Stimulated activated CD4-positive, alpha-beta T cell treated with anti-CD3 and anti-CD28 coated beads, Interleukin-1b, Interleukin-23, amount 100 ng/mL, for 24 hours (primary cell): ENCODE measurements at regions not wholly inside any gene's neighbourhood (a gene's known extent, or its start where the extent isn't known, plus 50 kb on each side); places are given as distances from the start of the nearest gene placed in this dataset.
"Not testable (repeated sequence)": the region's sequence is repeated elsewhere in the genome, so short reads cannot be mapped to it uniquely, and the experiment has no call there.

Experiments used
- DNase-seq, 4 experiments: peaks; one replicate each; pipeline ENCODE4 v3.0.0-alpha.2; 2020; ENCODE audit warnings: low read depth in 4 of 4, low spot score in 1 of 4

DNA sequence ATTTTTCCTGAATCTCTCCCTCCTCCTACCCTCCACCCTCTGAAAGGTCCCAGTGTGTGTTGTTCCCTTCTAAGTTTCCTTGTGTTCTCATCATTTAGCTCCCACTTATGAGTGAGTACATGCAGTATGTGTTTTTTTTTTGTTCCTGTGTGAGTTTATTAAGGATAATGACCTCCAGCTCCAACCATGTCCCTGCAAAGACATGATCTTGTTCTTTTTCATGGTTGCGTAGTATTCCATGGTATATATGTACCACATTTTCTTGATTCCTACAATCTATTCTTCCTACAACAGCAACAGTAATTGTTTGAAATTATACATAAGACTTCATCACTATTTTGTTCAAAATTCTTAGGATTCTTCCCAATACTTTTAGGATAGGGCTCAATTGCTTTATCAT lies 1117.8 kb downstream of the GATA3 start:
- DNase-seq = no peak

DNA sequence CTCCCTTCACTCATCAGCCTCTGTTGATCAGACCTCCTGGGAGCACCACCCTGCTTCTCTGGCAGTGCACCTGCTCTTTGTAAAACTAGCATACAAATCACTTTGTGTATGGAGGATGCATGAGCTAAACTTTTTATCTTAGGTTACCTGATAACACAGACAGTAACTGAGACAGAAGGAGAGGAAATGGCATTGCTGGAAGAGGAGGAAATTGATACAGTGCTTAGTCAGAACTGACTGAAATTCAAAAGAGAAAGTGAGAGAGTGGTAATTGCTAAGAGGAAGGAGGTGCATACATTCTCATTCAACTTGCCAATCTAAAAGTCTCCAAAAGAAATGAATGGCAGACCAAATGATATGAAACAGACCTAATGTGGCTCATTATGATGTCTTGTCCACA lies 1120.7 kb downstream of the GATA3 start:
- no peak for DNase-seq

DNA sequence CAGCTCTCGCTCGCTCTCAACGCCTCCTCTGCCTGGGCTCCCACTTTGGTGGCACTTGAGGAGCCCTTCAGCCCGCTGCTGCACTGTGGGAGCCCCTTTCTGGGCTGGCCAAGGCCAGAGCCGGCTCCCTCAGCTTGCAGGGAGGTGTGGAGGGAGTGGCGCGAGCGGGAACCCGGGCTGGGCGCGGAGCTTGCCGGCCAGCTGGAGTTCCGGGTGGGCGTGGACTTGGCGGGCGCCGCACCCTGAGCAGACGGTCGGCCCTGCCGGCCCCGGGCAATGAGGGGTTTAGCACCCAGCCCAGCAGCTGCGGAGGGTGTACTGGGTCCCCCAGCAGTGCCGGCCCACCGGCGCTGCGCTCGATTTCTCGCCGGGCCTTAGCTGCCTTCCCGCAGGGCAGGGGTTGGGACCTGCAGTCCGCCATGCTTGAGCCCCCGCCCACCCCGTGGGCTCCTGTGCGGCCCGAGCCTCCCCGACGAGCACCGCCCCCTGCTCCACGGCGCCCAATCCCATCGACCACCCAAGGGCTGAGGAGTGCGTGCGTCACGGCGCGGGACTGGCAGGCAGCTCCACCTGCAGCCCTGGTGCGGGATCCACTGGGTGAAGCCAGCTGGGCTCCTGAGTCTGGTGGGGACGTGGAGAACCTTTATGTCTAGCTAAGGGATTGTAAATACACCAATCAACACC lies 1128.9 kb downstream of the GATA3 start:
- not testable (repeated sequence) for DNase-seq

DNA sequence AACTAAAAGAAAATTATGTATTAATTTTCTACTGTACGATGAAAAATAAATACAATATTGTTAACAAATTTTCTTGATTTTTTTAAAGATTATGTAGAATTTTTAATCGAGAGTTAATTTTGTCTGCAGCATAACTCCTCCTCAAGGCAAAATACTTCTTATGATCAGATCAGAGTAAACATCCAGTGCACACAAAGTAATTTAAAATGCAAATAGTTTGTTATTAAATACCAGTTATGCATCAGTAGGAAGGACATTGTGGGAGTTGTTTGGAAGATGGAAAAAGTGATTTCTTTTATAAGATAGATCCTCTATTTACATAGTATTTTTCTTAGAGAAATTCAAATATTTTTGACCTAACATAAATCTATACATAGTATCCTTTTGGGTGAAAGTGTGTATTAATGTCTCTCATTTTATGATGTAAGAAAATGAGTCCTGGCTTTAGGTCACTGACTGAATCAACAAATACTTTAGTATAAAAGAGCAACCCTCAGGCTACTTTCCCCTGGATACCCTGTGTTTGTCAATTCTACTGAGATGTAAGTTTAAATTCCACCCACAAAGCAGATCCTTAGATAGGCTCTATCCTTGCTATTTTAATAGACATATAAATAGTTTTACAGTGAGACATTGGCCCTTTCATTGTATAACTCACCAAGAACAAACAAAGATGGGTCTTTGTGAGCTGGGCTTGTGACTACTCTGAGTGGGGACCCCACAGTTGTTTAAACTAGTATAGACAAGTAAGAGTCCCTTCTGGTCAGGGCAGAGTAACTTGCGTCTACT lies 1133.7 kb downstream of the GATA3 start:
- DNase-seq = no peak

DNA sequence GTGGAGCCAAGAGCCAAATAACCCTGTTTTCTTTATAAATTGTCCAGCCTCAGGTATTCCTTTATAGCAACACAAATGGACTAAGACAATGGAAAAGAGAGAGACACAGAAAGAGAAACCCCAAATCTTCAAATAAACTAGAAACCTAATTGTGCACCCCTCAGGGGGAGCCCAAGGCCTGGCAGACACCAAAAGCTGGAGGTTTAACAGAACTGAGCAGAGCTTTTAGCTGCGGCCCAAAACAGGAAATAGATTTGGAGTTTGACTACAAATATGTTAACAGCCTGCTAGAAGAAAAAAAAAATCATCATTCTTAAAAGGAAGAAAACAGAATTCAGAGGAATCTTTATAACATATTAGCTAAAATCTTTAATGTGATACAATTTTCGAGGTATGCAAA lies 1135.0 kb downstream of the GATA3 start:
- DNase-seq = no peak

DNA sequence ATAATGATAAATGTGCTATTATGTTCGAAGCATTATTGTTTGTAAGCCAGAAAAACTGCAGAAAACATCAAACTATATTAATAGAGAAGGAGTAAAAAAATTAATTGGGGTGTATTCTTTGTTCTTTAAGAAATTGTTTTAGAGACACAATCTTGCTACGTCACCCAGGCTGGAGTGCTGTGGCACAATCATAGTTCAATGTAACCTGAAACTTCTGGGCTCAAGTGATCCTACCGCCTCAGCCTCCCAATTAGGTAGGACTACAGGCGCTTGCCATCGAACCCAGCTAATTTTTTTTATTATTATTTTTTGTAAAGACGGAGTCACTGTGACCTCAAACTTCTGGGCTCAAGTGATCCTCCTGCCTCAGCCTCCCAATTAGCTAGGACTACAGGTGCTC lies 1138.6 kb downstream of the GATA3 start:
- no peak for DNase-seq

DNA sequence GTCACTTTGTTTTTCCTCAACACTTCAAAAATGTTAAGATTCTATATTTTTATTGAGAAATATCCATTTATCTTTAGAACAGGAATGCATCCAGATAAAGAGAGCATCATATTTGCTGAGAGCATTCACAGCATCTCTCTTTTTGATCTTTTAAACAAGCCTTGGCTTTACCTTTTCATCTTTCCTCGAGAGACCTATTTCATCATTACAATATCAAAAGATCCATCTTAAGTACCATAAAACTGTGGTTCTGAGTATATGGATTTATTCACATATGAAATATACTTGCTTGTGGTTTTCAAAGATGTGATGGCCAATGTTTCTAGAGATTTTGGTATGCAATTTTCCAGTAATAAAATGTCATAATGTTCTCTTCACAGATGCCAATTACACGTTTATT lies 1140.9 kb downstream of the GATA3 start:
- DNase-seq = no peak

DNA sequence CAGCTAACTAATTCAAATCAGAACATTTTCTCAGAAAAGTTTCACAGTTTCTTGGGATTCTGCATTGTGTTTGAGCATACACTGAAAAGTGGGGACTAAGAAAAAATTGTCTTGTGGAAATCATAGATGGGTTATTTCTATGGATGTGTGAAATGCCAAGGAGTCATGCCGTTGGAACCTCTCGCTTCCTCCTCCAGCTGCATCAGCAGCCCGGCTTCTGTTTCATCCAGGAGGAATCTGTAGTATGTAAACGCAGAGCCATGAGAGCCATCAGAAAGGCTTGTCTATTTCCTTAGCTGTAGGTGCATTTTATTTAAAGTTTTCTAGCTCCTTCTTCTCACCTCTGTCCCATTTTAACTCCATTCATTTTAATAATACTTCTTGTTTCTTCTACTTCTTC lies 1144.1 kb downstream of the GATA3 start:
- DNase-seq = no peak

DNA sequence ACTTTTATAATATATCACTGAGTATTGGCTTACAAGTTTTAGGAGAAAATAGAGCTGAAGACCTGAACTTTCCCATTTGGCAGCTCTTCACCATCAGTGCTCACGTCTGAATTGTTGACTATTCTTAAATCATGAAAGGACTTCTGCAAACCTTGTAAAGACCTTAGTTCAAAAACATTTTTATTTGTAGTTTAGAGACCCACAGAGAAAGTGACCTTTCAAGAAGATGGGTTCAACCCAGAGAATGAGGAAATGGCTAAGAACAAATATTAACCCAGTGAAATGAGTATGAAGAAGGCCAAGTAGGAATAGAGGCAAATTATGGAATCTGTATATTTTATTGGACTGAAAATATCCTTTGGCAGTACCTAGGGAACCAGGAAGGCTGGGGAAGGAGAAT lies 1151.1 kb downstream of the GATA3 start:
- no peak for DNase-seq

DNA sequence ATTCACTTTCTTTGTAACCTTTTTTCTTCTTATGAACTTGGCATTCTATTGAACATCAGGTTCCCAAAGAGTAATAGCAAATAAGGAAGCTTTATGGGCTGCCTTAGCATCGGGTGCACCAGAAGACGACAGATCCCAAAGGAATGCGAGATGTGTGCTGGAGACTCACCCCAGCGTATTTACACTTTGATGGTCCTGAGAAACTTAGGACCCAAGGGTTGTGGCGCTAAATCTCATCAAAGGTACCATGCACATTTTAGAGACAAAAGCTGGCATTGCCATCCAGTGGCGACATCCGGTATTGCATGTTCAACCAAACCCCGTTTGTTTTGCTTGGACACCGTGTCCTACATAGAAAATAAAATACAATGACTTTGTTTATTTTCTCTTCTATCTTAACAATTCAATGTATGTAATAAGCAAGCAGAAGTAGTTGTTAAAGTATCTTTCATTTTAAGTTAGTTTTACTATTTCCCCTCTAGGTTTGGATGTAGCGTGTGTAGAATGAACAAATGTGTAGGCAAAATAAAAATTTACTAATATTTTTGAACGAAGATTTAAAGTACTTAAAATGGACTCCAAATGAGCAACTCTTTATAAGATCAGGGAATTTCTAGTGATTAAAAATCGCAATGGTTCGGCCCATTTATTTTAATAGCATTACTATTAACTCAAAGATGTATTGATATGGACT lies 1154.8 kb downstream of the GATA3 start:
- peak; percentile 52 to 64 (median 62) for DNase-seq

DNA sequence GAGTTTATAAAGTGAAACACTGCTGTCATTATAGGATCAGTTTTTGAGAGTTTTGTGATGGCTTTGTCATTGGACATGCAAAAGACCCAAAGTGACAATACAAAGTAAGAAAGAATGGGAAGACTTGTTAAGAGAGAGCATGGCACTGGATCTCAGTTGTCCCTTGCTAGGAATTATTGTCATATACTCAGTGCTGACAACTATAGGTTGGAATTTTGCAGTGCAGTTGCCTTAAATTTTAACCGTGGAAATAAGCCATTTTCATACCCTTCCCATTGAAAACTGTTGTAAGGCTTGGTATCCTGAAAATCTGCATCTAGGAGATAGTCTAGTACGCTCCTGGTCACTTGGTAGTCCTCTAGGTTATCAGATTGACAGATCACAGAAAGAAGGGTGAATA lies 1156.7 kb downstream of the GATA3 start:
- DNase-seq = no peak

DNA sequence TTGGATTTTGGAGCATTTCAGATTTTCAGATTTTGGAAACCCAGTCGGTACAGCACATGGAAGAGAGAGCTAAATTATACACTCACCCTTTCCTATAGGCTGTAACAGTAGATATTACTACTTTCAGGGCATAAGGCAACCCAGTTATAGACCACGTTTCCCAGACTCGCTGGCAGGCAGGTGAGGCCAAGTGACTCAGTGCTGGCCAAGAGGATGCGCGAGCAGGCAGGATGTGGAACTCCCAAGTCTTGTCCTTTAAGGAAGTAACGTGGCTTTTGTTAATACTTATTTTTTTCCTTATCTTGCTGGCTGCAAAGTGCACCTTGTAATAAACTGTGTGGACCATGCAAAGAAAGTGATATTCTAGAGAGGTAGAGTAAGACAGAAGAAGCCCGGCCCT lies 1160.1 kb downstream of the GATA3 start:
- DNase-seq = no peak

DNA sequence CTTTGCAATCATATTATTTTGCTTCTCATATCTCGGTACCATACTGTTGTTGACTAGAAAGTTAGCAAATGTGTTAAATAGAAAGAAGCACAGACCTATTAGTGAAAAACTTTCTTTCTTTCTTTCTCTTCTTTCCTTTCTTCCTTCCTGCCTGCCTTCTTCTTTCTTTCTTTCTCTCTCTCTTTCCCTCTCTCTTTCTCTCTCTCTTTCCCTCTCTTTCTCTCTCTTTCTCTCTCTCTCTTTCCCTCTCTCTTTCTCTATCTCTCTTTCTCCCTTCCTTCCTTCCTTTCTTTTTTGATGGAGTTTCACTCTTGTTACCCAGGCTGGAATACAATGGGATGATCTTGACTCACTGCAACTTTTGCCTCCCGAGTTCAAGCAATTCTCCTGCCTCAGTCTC lies 1160.6 kb downstream of the GATA3 start:
- no peak for DNase-seq

DNA sequence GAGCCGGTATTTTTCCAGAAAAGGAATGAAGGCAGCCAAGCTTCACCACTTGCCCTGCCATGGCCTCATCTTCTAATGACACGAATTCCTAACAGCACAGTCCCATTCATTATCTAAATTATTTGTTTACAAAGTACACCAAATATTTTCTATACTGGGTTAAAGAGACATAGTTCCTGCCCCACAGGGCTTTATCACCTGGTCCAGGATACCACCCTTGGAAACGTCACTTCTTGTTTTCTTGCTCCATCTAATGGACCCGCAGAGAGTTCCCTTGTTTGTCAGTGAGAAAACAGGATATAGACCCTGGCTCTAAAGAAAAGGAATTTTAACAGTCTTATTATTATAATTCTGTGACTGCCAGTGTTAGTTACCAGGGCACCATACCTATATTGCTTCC lies 1165.4 kb downstream of the GATA3 start:
- DNase-seq = no peak

DNA sequence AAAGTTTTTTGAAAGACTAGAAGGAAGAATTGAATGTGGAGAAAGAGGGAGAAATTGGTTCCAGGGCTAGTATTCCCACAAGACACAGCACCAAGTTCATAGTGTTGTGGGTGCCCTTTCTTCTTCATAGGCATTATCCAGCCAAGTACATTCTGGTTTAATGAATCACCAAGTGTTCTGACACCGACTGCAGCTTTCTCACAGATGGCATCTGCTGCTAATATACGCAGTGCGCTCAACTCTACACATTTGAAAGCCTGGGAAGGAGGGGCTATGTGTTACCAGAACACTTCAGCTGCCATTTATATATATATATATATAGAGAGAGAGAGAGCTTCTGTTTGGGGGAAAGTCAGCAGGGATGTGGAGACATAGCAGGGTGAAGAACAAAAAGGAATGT lies 1168.4 kb downstream of the GATA3 start:
- no peak for DNase-seq

DNA sequence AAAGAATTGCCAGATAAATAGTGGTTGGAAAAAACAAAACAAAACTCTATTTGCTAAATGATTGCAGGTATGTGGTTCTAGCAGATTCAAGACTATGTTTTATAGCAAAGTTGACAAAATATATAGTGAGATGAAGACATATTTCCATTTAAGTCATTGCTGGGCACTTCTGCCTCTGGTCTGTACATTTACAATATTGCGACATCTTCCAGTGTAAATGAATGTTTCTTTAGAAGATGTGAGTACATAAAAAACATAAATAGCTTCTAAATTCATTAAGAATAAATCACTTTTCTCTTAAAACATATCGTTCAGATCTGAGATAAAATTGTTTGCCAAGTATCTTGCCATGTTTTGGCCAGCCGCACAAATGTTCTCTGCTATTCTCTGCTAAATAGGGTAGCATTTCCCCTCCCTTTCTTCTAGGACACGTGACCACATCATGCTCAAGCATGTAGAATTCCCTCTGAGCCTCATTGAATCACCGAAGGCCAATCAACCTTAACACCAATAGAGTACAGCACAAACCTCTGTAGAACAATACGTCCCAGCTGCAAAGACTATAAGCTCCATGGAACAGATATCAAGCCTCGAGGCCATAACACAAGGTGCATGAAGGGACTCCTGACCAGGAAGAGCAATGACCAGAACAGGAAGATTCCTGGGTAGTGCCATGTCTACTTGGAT lies 1173.3 kb downstream of the GATA3 start:
- no peak for DNase-seq

DNA sequence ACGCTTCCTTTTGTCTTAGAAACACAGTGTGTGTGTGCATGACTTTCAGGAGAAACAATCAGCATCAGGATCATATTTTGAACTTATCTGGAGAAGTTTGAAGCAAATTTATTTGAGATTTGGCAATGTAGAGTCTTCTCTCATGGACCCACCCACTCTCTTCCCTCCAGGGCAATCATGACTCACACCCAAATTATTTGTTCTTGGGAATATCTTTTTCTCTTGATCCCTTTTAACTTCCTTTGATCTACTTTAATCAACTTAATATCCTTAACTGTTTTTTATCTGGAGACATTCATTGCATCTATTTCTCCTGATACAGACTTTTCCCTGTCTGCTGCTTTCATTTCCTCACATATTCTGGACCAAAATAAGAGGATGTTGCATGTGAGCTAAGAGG lies 1174.3 kb downstream of the GATA3 start:
- no peak for DNase-seq

DNA sequence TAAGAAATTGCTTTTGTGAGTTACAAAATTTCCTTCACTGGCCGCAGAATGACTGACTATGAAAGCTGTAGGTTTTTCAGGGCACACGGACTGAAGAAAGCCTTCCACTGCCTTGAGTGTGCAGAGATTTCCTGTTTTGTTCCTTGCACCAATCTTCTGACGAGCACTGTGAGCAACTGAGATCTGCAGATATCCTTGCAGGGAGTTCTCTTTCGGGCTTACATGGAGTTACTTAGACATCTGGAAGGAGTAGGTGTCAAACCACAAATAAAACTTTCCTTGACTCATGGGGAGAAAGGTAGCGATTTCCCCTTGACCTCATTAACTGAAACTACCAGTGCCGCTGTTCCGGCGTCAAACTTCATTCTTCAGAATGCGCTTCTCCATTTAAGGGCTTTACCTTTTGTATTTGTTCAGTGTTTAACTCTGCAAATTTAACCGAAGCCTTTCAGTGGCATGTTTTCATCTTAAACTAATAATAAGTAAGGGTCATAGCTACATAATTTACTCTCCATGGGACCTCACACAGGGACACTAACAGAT lies 1175.3 kb downstream of the GATA3 start:
- no peak for DNase-seq

DNA sequence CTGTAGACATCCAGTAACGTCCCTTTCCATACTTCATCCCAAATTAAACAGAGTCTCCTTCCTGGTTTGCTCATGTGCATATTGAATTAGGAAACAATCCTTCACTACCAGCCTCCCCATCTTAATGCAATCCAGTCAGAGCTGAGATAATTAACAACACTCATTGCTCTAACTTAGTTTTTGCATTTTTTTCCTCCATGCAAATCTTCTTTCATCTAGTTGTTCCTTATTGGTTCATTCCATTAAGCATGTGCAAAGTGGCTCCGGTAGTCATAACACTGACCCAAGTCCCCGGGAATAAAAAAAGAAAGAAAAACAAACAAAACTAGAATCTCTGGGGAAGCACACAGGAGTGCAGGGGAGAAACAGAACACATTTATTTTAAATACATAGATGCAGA lies 1176.1 kb downstream of the GATA3 start:
- no peak for DNase-seq

DNA sequence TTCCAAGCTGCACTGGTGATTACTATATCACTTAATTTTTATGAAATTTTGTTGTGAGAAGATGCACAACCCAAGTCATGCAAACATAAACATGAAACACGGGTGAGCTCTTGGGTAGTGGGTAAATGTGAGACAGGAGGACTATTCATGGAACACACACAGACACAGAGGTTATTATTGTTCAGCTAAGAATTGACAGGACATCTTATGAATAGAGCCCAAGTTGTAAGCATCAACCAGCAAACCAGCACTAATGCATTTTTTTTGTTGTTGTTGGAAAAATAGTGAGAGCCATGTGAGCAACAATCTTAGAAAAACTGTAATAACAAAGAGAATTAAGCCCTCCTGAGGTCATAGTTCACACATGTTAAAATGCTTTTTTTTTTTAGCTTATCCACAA lies 1179.7 kb downstream of the GATA3 start:
- no peak for DNase-seq

DNA sequence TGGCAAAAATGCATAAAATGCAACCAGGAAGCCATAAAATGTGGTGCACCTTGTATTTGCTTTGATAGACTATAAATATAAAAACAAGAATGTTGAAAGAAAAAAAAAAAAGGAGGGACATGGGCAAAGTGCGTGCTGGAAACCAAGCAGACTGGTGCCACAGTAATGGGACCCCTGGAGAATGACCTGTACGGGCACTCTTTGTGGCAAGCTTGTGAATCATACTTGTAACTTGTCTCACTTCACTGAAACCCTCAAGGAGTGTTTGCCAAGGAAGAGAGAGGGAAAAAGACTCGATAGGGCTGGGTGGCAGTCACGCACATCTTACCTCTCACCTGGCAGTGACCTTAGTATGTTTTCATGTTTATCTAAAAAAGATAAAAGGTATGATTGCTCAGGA lies 1183.6 kb downstream of the GATA3 start:
- no peak for DNase-seq
